ENCODE measurements at regions not wholly inside any gene's neighbourhood (a gene's known extent, or its start where the extent isn't known, plus 50 kb on each side); places are given as distances from the start of the nearest gene placed in this dataset.

GRCh38 chr2:67018301-67018700, 378.8 kb upstream of the ETAA1 start:
- WGBS, 3 donors: 84 to 100% (median 85%) methylated on average over 1 of the region's 1 CpG
- Histone ChIP-seq H3K36me3 (ENCODE audit: insufficient read depth in 1 of 2, low read depth in 1 of 2) (no peaks in the 10 kb centered on the region), H3K27me3 (ENCODE audit: insufficient read depth in 3 of 3, low read length in 2 of 3) (no peaks in the 10 kb centered on the region), H3K27ac (no peak overlapping the region), H3K4me3 (no peak overlapping the region), H3K9me3 (no peaks in the 10 kb centered on the region), H3K4me1 (no peaks in the 10 kb centered on the region)
- DNase-seq (no peak), ATAC-seq (no peak)
- intact Hi-C loops (cut with DNase I): no loop called here
- TF ChIP-seq CTCF (IDR thresholded peaks at IDR 0.05): no peak

- H3K4me3 ChIP-seq: no peak overlapping the region
- ATAC-seq (no peak), DNase-seq (no peak)
- H3K36me3 ChIP-seq (ENCODE audit: insufficient read depth in 1 of 2, low read depth in 1 of 2): no peaks in the 10 kb centered on the region
- no peaks in the 10 kb centered on the region for H3K4me1 ChIP-seq
- H3K9me3 ChIP-seq: no peaks in the 10 kb centered on the region
- no peaks in the 10 kb centered on the region for H3K27me3 ChIP-seq (ENCODE audit: insufficient read depth in 3 of 3, low read length in 2 of 3)
- no peak for TF ChIP-seq CTCF (IDR thresholded peaks at IDR 0.05)
- H3K27ac ChIP-seq: no peak overlapping the region
- intact Hi-C loops (cut with DNase I): no loop called here
- WGBS, 3 donors: 23 to 36% (median 23%) methylated on average over 2 of the region's 2 CpGs
These were observed 365.1 kb upstream of the ETAA1 start for GRCh38 chr2:67032076-67032475.

GRCh38 chr2:67036444-67036843, 360.7 kb upstream of the ETAA1 start:
- no peak overlapping the region for H3K27ac ChIP-seq
- ATAC-seq (no peak), DNase-seq (no peak)
- H3K9me3 ChIP-seq: no peaks in the 10 kb centered on the region
- intact Hi-C loops (cut with DNase I): no loop called here
- no peaks in the 10 kb centered on the region for H3K4me1 ChIP-seq
- WGBS, 3 donors: 85 to 87% (median 86%) methylated on average over 5 of the region's 5 CpGs
- no peak for TF ChIP-seq CTCF (IDR thresholded peaks at IDR 0.05)
- no peaks in the 10 kb centered on the region for H3K36me3 ChIP-seq (ENCODE audit: insufficient read depth in 1 of 2, low read depth in 1 of 2)
- no peak overlapping the region for H3K4me3 ChIP-seq
- H3K27me3 ChIP-seq (ENCODE audit: insufficient read depth in 3 of 3, low read length in 2 of 3): no peaks in the 10 kb centered on the region

- DNase-seq (no peak), ATAC-seq (no peak)
- no peaks in the 10 kb centered on the region for H3K36me3 ChIP-seq (ENCODE audit: insufficient read depth in 1 of 2, low read depth in 1 of 2)
- no peaks in the 10 kb centered on the region for H3K27me3 ChIP-seq (ENCODE audit: insufficient read depth in 3 of 3, low read length in 2 of 3)
- H3K9me3 ChIP-seq: no peaks in the 10 kb centered on the region
- H3K4me3 ChIP-seq: no peak overlapping the region
- WGBS, 3 donors: 38 to 46% (median 41%) methylated on average over 8 of the region's 8 CpGs
- H3K4me1 ChIP-seq: no peaks in the 10 kb centered on the region
- H3K27ac ChIP-seq: no peak overlapping the region
- intact Hi-C loops (cut with DNase I): no loop called here
- TF ChIP-seq CTCF (IDR thresholded peaks at IDR 0.05): no peak
These were observed 359.5 kb upstream of the ETAA1 start for GRCh38 chr2:67037655-67038054.

- Histone ChIP-seq H3K4me1 (no peaks in the 10 kb centered on the region), H3K27me3 (ENCODE audit: insufficient read depth in 3 of 3, low read length in 2 of 3) (no peaks in the 10 kb centered on the region), H3K36me3 (ENCODE audit: insufficient read depth in 1 of 2, low read depth in 1 of 2) (no peaks in the 10 kb centered on the region), H3K4me3 (no peak overlapping the region), H3K27ac (no peak overlapping the region), H3K9me3 (no peaks in the 10 kb centered on the region)
- intact Hi-C loops (cut with DNase I): no loop called here
- DNase-seq: no peak
- TF ChIP-seq CTCF (IDR thresholded peaks at IDR 0.05): no peak
- ATAC-seq: no peak
- 97 to 100% (median 97%) methylated on average over 3 of the region's 3 CpGs for WGBS, 3 donors
These were observed 358.9 kb upstream of the ETAA1 start for GRCh38 chr2:67038195-67038594.

Measured in psoas muscle (tissue), 7 donors.